ENCODE measurements at regions not wholly inside any gene's neighbourhood (a gene's known extent, or its start where the extent isn't known, plus 50 kb on each side); places are given as distances from the start of the nearest gene placed in this dataset.

- DNase-seq (ENCODE audit: extremely low spot score): no peak
- no peak for TF ChIP-seq CTCF (IDR thresholded peaks at IDR 0.05; ENCODE audit: control extremely low read depth, extremely low read depth, low read depth, missing control alignments)
- ChIA-PET CTCF (interaction anchor here (1.3 to 2.6 kb wide), 3 partner anchors 10 to 13 kb away, joined by 4 to 6 read pairs (median 5); no protein-coding TSS in a partner anchor), POLR2A (no interaction called here)
These were observed 132.9 kb upstream of the PTCHD1 start for GRCh38 chrX:23201706-23202105.

- POLR2A ChIA-PET: no interaction called here
- no peak for TF ChIP-seq CTCF (IDR thresholded peaks at IDR 0.05; ENCODE audit: control extremely low read depth, extremely low read depth, low read depth, missing control alignments)
- CTCF ChIA-PET: interaction anchor here (1.3 to 2.6 kb wide), 3 partner anchors 9 to 14 kb away, joined by 4 to 6 read pairs (median 5); no protein-coding TSS in a partner anchor
- no peak for DNase-seq (ENCODE audit: extremely low spot score)
These were observed 132.3 kb upstream of the PTCHD1 start for GRCh38 chrX:23202326-23202725.

DNA sequence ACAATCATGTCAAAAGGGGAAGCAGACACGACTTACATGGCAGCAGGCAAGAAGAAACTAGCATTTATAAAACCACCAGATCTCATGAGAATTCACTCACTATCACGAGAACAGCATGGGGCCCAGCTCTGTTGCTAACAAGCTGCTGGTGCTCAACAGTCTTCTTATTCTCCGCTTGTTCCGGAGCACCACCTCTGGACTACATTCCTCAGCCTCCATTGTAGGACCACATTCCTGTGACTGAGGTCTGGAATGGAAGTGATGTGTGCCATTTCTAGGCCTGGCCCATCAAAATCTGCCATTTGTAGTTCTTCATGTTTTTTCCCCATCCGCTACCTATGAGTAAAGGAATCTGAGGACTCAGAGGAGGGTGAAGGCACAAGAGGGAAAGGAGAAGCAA, 111.5 kb upstream of the PTCHD1 start:
- CTCF ChIA-PET: no interaction called here
- no peak for TF ChIP-seq CTCF (IDR thresholded peaks at IDR 0.05; ENCODE audit: control extremely low read depth, extremely low read depth, low read depth, missing control alignments)
- no peak for DNase-seq (ENCODE audit: extremely low spot score)
- POLR2A ChIA-PET: no interaction called here

DNA sequence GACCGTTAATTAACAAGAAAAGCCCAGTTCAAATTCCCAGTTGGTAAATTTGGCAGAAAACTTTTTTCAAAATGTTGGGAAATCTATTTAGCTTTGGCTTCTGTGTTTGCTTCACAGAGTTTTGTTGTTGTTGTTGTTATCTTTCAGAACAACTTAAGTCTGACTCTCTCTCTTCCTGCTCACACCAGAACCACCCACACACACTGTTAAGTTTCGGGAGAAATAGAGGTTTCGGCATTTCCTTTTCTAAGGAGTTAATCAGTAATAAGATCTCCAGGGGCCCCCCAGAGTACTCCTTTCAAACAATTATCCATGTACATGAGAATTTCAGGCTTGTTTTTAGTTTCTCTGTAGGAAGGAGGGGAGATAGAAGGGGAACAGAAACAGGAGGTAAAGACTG, 106.2 kb upstream of the PTCHD1 start:
- POLR2A ChIA-PET: no interaction called here
- TF ChIP-seq CTCF (IDR thresholded peaks at IDR 0.05; ENCODE audit: control extremely low read depth, extremely low read depth, low read depth, missing control alignments): no peak
- CTCF ChIA-PET: no interaction called here
- DNase-seq (ENCODE audit: extremely low spot score): no peak

GRCh38 chrX:23228950-23229448, 105.7 kb upstream of the PTCHD1 start:
- no peak for TF ChIP-seq CTCF (IDR thresholded peaks at IDR 0.05; ENCODE audit: control extremely low read depth, extremely low read depth, low read depth, missing control alignments)
- POLR2A ChIA-PET: no interaction called here
- DNase-seq (ENCODE audit: extremely low spot score): no peak
- CTCF ChIA-PET: no interaction called here

- ChIA-PET CTCF (no interaction called here), POLR2A (no interaction called here)
- no peak for TF ChIP-seq CTCF (IDR thresholded peaks at IDR 0.05; ENCODE audit: control extremely low read depth, extremely low read depth, low read depth, missing control alignments)
- no peak for DNase-seq (ENCODE audit: extremely low spot score)
These were observed 99.6 kb upstream of the PTCHD1 start for GRCh38 chrX:23235051-23235450.

GRCh38 chrX:23246001-23246400, 88.6 kb upstream of the PTCHD1 start:
- POLR2A ChIA-PET: no interaction called here
- no peak for TF ChIP-seq CTCF (IDR thresholded peaks at IDR 0.05; ENCODE audit: control extremely low read depth, extremely low read depth, low read depth, missing control alignments)
- no peak for DNase-seq (ENCODE audit: extremely low spot score)
- CTCF ChIA-PET: no interaction called here
